ENCODE measurements at regions not wholly inside any gene's neighbourhood (a gene's known extent, or its start where the extent isn't known, plus 50 kb on each side); places are given as distances from the start of the nearest gene placed in this dataset.
A peak's percentile ranks its signal among the peaks of the same experiment; 100 is the strongest.
"Not testable (repeated sequence)": the region's sequence is repeated elsewhere in the genome, so short reads cannot be mapped to it uniquely, and the experiment has no call there.

DNA sequence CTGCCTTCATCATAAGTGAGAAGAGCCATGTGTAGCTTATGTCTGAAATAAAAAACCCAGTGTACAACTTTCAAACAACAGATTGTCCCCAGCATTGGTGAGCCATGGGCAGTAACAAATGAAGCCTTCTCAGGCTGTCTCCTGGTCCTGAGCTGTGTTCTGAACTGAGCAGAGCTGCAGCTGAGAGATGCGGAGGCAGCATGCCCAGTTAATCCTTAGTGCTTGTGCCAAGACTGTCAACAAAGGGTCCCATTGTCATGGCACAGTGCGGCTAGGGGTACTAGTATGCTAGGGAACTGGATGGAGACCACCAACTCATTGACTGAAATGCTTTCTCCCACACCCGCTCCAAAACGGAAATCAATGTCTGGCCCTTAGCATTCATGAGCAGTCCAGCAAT is 154.3 kb downstream of the RMST start:
- DNase-seq = no peak

DNA sequence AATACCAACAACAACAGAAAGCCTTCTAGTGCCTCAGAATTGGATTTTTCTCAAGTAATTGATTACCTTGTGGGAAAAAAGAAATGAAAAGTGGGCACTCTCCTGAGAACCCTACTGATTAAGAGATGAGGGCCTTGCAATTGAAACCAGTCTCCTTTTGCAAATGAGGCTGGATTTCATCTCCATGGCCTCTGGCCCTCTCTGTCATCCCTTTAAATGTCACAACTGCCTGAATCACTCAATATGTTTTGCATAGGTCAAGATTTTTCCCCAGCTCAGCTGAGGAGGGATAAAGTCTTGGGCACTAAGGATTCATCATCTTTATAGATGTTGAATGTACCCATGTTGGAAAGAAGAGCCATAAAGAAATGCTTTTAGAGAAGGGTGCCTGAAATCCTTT is 166.4 kb downstream of the RMST start:
- no peak for DNase-seq

DNA sequence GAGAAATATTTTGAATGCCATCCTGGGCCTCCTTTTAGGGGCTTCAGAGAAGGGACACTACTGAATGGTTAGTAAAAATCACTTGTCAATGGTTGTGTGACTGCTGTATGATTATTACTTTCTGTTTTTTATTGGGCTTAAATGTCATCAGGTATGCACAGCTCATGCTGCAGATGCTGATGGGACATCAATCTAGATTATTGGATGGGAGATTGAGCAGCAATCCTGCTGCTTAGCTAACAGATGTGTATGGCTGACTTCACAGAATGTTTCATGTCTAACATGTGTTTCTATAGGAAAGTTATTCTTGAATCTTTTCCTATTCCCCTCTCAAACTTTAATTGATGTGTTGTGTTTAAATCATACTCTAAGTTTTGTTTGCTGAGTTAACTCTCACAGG is 166.8 kb downstream of the RMST start:
- no peak for DNase-seq

DNA sequence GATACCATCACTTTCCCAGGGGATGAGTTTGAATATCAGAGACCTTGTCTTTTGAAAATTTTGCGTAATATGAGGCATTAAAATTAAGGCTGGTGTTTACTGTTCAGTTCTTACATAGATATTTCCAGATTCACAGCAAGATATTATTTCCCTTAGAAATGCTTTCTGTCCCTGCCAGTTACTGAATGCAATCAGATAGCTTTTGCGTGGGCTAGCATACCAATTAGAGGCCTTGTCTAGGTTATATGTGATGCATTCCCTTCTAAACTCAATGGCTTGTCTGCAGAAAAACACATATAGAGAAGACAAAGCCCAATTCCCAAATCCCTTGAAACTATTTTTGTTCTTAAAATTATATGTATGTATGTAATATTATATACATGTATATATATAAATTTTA is 167.8 kb downstream of the RMST start:
- DNase-seq = no peak

DNA sequence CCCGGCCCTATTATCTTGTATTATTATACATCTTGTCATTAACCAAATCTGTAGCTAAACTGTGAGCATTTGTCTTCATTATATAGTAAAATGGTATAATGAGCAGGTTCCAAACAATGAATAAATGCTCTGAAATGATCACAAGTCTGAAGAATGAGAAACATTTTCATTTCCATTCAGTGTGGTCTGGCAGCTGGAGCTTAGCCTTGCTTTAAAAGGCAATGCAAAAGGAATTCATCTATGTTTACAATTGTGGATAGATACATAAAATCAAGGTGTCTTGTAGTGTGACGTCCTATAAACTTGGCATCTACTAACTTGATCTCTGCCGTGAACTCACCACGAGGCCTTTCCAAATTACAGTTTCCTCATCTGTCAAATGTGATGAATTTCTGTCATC is 168.3 kb downstream of the RMST start:
- no peak for DNase-seq

DNA sequence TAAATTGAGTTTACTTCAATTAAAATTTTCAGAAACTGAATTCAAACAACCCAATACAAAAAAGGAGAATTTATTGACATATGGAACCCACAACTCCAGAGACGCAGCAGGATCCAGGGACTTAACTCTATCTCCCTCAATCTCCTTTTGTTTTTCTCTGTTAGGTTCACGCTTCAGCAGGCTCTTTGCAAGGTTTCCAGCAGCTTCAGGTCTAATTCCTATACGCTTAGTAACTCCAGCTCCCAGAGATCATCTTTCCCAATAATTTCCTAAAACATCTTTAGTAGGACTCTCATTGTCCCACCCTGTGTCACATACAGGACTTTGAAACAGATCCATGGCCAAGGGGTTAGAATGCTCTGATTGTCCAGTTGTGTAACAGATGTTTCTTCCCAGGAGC is 175.2 kb downstream of the RMST start:
- DNase-seq = no peak

DNA sequence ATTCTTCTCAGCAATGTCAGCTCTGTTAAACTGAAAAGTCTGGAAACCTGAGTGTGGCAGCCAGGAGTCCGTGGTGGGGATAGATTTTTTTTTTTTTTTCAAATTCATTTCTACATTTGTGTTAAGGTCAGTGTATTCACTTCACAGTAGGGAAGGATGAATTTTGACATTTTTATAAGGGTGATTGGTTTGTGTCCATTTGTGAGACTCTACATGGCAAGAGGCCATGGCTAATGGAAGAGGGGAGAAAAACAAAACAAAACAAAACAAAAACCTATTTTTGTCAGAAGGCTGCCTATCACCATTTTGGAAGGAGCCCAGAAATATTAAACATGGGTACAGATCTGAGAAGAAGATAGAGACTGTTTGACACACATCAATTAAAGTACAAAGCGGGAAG is 176.1 kb downstream of the RMST start:
- no peak for DNase-seq

DNA sequence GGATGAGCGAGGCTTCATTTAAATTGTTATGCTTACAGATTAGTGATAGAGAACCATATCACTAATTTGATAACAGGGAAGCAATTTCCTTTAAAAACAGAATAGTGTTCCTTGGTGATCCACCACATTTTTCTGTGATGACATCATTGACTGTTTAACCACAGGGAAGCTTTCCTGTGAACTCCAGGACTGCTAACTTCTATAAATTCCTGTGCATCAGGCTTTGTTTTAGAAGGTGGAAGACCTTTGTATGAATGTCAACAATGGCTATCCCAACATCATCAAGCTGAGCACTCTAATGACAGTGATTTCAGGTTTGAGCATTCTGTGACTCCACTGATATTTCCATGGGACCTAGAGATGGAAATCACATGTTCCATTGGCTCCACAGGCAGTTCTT is 177.1 kb downstream of the RMST start:
- DNase-seq = peak; percentile 14

DNA sequence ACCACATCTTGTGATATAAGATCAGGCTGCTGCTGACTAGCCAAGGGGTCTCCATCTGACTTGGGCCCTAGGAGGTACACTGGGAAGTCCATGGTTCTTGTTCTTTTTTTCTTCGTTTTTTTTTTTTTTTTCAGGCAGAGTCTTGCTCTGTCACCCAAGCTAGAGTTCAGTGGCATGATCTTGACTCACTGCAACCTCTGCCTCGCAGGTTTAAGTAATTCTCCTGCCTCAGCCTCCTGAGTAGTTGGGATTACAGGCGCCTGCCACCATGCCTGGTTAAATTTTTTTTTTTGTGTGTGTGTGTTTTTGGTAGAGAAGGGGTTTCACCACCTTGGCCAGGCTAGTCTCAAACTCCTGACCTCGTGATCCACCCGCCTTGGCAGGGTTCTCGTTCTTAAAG is 178.2 kb downstream of the RMST start:
- no peak for DNase-seq

DNA sequence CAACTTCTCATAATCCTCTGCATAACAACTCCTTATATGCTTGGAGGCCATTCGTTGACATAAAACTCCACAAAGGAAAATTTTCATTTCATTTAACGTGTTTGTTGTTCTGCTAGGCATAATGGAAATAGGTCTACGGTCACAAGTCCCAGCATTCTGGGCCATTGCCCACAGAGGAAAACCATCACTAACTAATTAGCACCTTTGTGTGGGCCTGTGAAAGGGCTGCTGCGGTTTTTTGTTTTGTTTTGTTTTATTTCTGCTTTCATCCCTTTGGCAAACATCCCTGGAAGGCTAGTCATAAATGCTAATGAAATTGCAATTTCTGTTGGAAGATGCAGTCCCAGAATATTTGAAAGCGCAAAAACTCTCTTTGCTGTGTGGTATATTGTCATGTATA is 180.3 kb downstream of the RMST start:
- DNase-seq = no peak

DNA sequence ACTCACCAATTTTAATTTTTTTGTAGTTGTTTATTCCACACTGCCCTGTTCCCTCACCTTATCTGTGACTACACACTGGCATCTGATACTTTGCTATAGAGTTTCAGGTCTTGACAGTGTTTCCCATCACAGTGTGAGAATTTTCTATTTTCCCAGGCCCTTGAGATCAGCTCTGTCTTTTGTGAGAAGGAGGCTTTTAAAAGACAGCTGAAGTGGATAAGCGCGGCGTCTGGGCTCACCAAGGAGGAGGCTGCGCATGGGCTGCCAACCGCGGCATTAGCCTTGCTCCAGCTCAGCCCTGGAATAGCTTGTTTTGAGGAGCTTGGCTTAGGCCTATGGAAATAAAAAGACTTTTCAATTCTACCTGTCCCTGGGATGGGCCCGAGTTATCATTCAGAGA is 181.3 kb downstream of the RMST start:
- DNase-seq = no peak

DNA sequence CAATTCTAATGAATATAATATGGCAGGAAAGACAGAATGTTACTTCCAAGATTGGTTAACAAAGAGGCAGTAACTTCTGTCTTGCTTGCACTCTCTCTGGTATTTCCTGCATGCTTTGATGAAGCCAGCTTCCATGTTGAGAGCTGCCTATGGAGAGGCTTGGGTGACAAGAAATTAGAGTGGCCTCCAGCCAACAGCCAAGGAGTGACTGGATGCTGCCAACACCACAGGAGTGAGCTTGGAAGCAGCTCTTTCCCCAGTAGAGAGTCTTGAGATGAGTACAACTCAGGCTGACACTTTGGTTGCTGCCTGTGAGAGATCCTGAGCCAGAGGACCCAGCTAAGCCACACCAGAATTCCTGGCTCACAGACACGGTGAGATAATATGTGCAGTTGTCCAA is 183.1 kb downstream of the RMST start:
- DNase-seq = no peak

DNA sequence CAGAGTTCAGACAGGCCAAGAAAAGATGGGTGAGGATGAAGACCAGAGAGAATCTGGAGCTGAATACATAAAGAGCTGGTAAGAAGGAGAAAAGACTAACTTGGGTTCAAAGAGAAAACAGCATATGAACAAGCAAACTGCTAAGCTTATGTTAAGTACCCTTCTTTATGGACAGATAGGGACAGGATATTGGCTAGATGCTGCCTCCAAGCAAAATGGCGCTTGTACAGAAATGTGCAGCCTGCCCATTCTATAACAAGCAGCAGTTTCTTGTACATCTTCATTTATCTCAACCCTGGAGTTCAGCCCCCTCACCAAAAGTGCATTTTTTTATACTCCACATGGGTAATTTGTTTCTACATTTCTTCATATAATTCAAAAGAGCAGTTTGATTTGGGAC is 184.5 kb downstream of the RMST start:
- DNase-seq = no peak

DNA sequence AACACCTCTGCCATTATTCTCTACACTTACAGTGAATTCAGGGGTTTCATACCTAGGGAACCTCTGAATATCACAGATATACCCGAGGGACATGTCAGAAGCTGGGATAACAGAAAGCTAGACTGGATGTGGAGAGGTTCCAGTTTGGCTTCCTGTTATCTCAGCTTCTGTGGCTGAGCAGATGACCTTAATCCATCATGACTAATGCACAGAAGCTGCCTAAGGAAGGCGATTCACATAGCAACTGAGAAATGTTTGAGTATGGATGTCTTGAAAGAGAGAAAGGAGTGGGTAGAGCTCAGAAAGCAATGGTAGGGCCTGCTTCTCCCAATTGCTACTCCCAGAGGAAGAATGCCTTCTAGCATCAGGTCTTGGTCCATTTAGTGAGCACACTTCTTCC is 187.6 kb downstream of the RMST start:
- DNase-seq = peak; percentile 32

DNA sequence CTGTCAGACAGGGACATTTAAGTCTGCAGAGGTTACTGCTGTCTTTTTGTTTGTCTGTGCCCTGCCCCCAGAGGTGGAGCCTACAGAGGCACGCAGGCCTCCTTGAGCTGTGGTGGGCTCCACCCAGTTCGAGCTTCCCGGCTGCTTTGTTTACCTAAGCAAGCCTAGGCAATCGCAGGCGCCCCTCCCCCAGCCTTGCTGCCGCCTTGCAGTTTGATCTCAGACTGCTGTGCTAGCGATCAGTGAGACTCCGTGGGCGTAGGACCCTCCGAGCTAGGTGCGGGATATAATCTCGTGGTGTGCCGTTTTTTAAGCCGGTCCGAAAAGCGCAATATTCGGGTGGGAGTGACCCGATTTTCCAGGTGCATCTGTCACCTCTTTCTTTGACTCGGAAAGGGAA is 193.9 kb downstream of the RMST start:
- not testable (repeated sequence) for DNase-seq

DNA sequence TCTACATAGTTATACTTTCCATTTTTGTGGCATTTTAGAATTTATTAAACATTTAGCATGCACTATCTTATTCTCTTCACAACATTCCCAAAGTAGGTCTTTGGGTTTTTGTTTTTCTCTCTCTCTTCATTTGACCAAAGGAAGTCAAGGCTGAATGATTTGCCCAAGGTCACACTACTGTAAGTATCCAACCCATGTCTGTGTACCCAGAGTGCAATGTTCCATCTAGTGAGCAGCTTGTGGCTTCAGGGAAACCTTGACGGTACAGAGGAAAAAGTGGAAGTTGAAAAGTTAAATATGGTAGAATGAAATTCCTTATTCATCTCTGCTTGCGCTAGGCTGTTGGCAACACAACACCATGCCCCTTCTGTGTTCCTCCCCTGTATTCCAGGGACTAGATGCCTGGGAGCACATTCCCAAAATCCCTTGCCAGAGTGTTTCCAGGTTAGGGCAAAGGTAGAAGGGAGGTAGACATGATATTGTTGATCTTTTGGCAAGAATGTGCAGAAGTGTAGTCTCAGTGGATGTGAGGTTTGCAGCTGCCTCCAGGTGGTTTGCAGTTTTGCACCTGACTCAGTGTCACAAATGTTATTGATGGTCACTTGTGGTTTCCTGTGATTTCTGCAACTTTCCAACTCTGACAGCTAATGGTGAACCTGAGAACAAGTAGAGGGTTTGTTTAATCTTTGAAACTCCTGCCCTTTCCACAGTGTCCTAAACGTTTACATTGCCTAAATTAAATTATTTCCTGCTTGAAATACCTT is 196.7 kb downstream of the RMST start:
- no peak for DNase-seq

DNA sequence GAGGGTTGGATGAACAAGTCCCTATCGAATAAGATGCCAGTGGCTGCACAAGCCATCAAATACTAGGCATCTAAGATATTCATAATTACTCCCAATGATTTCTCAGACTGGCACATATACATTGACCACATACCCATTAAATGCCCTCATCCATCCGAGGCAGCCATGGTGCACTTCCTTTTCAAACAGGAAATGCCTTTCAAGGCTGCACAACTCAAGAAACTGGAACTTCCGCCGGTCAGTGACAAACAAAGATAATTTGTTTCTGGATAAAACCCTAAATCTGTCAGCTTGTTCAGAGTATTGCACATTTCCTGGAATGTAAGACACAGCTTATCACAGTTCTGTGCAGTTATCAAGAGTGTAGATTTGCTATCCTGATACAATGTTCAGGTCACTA is 203.7 kb downstream of the RMST start:
- no peak for DNase-seq

DNA sequence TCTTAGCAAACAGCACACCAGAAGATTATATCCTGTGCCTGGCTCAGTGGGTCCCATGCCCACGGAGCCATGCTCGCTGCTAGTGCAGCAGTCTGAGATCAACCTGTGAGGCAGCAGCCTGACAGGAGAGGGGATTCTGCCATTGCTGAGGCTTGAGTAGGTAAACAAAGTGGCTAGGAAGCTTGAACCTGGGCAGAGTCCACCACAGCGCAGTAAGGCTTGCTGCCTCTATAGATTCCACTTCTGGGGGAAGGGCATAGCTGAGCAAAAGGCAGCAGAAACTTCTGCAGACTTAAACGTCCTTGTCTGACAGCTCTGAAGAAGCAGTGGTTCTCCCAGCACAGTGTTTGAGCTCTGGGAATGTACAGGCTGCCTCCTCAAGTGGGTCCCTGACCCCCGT is 210.3 kb downstream of the RMST start:
- DNase-seq = no peak

DNA sequence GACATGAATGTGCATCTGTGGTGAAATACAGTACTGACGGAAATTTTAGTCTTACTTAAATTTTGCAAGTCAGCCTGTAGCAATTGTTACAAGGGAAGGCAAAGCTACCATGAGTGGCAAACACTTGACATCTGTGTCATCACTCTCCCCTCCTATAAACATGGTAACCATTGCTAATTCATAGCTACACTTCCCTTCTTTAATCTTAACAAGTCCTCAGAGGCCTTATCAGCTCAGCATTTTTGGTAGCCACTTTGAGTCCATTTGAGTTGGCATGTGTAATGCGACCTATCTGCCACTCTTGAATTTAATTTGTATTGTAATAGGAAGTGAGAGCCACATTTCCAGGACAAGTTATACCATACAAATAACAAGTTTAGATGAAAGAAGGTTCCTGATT is 218.1 kb downstream of the RMST start:
- DNase-seq = no peak

DNA sequence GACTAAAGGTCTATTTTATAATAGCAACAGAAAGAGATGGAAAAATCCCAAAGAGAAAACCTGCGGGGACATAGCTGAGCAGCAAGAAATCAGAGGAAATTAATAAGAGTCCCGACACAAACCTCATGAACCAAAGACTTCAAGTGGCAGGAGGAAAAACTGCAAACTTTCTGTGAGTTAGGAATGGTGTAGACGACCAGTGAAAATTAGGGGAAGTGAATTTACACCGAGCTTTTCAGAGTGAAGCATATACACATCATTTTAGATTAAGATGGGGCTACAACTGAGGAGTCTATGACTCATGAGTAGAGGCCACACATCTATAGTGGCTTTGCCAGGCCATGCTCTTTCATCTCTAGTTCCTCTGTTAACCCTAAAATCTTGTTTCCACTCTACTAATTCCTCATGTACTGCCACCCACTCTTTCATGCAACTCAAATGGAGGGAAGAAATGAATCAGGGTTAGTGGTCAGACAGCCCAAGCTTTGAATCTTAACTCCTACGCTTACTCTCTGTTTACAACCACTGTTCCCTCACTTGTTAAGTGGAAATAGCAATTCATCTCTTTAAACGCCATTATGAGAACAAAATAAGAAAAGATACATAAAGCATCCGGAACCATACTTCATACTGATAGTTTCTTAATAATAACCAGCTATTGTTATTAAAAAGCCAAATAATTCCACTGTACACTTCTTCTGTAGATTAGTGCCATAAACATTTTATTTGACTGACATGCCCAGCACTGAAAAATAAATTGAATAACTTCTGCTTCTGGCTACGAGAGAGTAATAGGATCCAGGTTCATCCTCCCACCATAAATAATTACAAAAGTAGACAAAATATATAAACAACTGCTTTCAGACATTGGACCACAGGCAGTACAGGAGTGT is 219.3 kb downstream of the RMST start:
- DNase-seq = no peak

DNA sequence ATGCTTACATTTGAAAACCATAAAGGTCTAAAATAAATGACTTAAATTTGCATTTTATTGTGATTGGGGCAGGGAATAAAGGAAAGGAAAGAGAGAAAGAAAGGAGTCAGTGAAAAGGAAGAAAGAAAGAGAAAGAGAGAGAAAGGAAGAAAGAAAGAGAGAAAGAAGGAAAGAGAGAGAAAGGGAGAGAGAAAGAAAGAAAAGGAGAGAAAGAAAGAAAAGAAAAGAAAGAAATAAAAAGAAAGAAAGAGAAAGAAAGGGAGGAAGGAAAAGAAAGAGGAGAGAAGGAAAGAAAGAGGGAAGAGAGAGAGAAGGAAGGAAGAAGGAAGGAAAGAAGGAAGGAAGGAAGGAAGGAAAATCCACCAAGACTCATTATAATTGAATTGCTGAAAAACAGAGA is 222.8 kb downstream of the RMST start:
- no peak for DNase-seq

DNA sequence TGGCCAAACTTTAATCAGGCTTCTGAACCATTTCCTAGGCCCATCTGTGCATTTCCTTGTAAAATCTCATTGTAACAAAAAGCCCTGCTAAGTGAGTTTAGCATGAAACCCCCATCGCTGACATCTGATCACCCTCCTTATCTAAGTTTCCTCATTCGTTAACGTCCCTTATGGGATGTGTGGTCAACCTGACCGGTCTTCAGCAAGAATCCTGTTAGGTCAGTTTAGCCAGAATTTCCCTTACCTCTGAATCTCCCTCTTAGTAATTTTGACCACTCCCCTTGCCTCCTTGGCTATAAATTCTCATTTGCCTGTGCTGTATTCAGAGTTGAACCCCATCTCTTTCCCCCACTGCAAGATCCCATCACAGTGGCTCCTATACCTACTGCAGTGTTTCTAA is 239.3 kb downstream of the RMST start:
- no peak for DNase-seq

DNA sequence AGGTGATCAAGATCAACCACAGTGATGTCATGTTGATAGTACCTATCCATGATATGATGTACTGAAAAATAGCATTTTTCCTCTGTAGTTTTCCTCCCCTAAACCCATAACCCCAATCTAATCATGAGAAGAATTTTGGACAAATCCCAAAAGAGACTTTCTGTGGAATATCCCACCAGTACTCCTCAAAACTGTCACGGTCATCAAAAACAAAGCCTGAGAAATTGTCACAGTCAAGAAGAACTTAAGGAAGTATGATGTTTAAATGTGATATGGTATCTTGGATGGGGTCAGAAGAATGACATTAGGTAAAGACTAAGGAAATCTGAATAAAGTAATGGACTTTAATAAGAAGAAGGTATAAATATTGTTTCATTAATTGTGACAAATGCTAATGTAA is 248.8 kb downstream of the RMST start:
- DNase-seq = no peak

DNA sequence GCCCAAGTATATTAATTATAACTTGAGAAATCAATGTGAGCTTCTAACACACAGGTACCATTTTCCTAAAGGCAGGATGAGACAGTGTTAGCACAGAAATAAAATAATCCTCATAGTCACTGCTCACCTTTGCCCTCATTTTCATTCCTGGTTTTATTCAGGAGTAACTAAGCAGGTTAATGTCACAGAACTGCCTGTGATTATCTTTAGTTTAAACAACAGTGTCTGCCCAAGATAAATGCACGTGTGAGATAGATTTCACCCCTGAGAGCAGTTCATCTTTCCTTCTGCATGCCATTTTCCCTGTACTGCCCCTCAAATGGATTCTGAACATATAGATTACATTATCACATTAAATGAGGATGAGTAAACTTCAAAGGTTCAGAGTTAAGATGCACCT is 250.7 kb downstream of the RMST start:
- DNase-seq = no peak
